Fibroblast of mammary gland (primary cell): ENCODE measurements at regions not wholly inside any gene's neighbourhood (a gene's known extent, or its start where the extent isn't known, plus 50 kb on each side); places are given as distances from the start of the nearest gene placed in this dataset.

Experiments used
- DNase-seq: peaks from one replicate; pipeline ENCODE4 v3.0.0-alpha.2; 2010; ENCODE audit warnings: low read depth
- H3K4me3 ChIP-seq: 2 replicates; pipeline ENCODE4 v1.5.1; 2011; ENCODE audit warnings: low read depth, mild to moderate bottlenecking, low read length, moderate library complexity; ENCODE audit not compliant: control insufficient read depth
- TF ChIP-seq, protein P1 (sequence below): conservative IDR thresholded peaks from 2 replicates; pipeline ENCODE4 v1.5.1; 2011; ENCODE audit warnings: low read depth, low read length, inconsistent platforms; ENCODE audit not compliant: control insufficient read depth, insufficient read depth

- TF ChIP-seq, protein P1, sequence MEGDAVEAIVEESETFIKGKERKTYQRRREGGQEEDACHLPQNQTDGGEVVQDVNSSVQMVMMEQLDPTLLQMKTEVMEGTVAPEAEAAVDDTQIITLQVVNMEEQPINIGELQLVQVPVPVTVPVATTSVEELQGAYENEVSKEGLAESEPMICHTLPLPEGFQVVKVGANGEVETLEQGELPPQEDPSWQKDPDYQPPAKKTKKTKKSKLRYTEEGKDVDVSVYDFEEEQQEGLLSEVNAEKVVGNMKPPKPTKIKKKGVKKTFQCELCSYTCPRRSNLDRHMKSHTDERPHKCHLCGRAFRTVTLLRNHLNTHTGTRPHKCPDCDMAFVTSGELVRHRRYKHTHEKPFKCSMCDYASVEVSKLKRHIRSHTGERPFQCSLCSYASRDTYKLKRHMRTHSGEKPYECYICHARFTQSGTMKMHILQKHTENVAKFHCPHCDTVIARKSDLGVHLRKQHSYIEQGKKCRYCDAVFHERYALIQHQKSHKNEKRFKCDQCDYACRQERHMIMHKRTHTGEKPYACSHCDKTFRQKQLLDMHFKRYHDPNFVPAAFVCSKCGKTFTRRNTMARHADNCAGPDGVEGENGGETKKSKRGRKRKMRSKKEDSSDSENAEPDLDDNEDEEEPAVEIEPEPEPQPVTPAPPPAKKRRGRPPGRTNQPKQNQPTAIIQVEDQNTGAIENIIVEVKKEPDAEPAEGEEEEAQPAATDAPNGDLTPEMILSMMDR, result no peak
- DNase-seq, result no peak
- H3K4me3 ChIP-seq, result no peak overlapping the region
Observed at GRCh38 chr7:38002689-38003088, 82.2 kb downstream of the EPDR1 start.

DNA sequence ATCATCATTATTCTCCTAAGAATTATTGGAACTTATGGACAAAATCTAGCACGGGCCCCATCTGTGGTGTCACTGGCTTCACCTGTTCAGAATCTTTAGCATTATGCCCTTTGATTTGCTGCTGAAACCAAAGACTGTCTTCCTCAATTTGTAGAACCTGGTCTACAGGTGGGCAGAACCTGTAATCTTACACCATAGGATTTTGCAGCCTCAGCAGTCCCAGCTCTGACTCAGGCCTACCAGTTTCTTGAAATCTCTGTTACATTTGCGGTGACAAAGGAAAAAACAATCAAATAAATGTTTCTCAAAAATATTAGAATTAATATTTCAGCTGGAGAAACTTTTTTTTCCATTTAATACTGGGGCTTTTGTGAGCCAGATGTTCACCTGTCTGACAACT, 86.1 kb downstream of the EPDR1 start:
- no peak overlapping the region for H3K4me3 ChIP-seq
- DNase-seq, result no peak
- TF ChIP-seq, protein P1, result no peak

GRCh38 chr7:38007096-38007495, 86.7 kb downstream of the EPDR1 start:
- TF ChIP-seq, protein P1, result no peak
- no peak overlapping the region for H3K4me3 ChIP-seq
- DNase-seq, result no peak

DNA sequence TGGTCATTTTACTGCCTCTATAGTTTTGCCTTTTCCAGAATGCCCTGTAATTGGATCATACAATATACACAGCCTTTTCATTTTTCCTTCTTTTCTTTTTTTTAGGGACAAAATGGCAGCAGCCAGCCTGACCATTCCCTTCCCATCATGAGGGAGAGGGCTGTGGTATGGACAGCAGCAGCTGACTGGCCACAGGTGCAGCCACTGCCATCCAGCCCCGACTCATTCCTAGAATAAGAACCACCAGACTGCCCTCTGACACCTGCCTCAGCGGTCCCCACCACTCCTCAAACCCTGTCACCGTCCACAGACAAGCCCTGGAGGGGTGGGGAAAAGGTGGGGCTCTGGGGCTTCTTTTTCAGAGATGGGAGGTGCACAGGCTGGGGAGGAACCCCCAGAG, 92.8 kb downstream of the EPDR1 start:
- DNase-seq, result no peak
- TF ChIP-seq, protein P1, result no peak
- H3K4me3 ChIP-seq, result no peak overlapping the region

- no peak overlapping the region for H3K4me3 ChIP-seq
- TF ChIP-seq, protein P1, result no peak
- DNase-seq, result no peak
Observed at GRCh38 chr7:38016567-38016966, 96.1 kb downstream of the EPDR1 start.

DNA sequence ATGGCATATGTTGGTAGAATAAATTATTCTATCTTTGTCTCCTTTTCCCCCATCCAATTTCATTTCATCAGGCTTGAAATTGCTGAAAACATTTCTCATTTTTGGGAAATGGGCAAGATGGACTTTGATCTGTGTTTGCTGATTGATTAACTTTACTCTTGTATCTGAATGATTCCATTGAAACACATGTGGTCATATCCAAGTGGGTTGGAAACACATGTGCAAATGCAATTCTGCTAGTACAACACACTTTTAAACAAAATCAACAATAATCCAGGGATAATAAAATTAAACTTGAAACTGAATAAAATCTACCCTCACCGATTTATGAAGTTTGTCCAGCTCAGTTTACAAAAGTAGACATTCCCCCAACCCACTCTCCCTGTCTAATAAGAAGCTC, 96.9 kb downstream of the EPDR1 start:
- TF ChIP-seq, protein P1, result no peak
- no peak for DNase-seq
- no peak overlapping the region for H3K4me3 ChIP-seq

DNA sequence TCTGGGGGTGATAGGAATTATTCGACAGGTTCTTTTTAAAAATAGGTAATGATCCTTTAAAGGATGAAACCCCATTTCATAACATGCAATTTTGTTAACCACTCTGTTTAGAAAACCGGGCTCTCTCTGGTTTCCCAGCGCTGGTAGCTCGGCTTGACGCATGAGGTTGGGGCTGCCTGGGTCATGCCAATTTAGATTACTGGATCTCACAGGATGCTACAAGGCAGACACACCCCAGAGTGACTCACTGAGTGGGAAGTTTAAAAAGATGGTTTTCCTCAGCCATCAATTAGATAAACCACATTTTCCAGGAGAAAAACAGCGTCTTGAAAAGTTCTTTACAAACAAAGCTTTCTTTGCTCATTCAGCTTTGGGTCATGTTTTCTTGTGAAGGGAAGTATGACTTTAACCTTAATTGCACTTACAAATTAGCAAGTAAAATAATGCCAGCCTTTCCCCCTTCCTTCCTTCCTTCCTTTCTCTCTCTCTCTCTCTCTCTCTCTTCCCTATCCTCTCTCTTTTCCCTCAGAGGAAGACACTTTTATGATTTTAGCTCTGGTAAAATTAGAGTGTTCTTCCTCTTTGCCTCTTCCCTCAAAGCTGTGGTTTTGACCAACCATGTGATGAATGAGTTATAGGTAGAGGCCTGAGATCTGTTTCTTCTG, 99.8 kb downstream of the EPDR1 start:
- DNase-seq, result peak; percentile 86
- H3K4me3 ChIP-seq, result no peak overlapping the region
- TF ChIP-seq, protein P1, result no peak
